ENCODE measurements at regions not wholly inside any gene's neighbourhood (a gene's known extent, or its start where the extent isn't known, plus 50 kb on each side); places are given as distances from the start of the nearest gene placed in this dataset.

- Histone ChIP-seq H3K4me3 (no peak overlapping the region), H3K27ac (ENCODE audit: low read depth in 1 of 2, low read length in 1 of 2) (no peak overlapping the region), H3K36me3 (ENCODE audit: control insufficient read depth in 4 of 4, insufficient read depth in 4 of 4, low read length in 4 of 4) (no peaks in the 10 kb centered on the region), H3K9me3 (ENCODE audit: control insufficient read depth in 4 of 4, insufficient read depth in 3 of 4, low read length in 3 of 4) (no peaks in the 10 kb centered on the region), H3K9ac (ENCODE audit: insufficient read depth in 1 of 2, low read length in 2 of 2) (no peak overlapping the region), H3K4me1 (ENCODE audit: control insufficient read depth in 5 of 5, insufficient read depth in 5 of 5, low read length in 5 of 5) (peaks cover 0 to 22% (median 11%) of the 10 kb centered on the region in 5 donors), H3K27me3 (ENCODE audit: control insufficient read depth in 3 of 3, insufficient read depth in 3 of 3, low read length in 2 of 3) (no peaks in the 10 kb centered on the region)
- DNase-seq (no peak), ATAC-seq (ENCODE audit: insufficient read depth, low FRiP score) (no peak)
- 94 to 96% methylated on average over 3 of the region's 3 CpGs for WGBS, 2 donors
- no peak for TF ChIP-seq CTCF (IDR thresholded peaks at IDR 0.05; ENCODE audit: control extremely low read depth, extremely low read depth)
These were observed 133.0 kb upstream of the RASGEF1B start for GRCh38 chr4:81604683-81605218.

GRCh38 chr4:81602854-81603253 lies 131.1 kb upstream of the RASGEF1B start:
- no peaks in the 10 kb centered on the region for H3K27me3 ChIP-seq (ENCODE audit: control insufficient read depth in 3 of 3, insufficient read depth in 3 of 3, low read length in 2 of 3)
- no peak for DNase-seq
- H3K4me1 ChIP-seq (ENCODE audit: control insufficient read depth in 5 of 5, insufficient read depth in 5 of 5, low read length in 5 of 5): peaks cover 0 to 31% (median 13%) of the 10 kb centered on the region in 5 donors
- ATAC-seq (ENCODE audit: insufficient read depth, low FRiP score): no peak
- H3K27ac ChIP-seq (ENCODE audit: low read depth in 1 of 2, low read length in 1 of 2): no peak overlapping the region
- no peaks in the 10 kb centered on the region for H3K36me3 ChIP-seq (ENCODE audit: control insufficient read depth in 4 of 4, insufficient read depth in 4 of 4, low read length in 4 of 4)
- H3K9ac ChIP-seq (ENCODE audit: insufficient read depth in 1 of 2, low read length in 2 of 2): no peak overlapping the region
- no peak overlapping the region for H3K4me3 ChIP-seq
- TF ChIP-seq CTCF (IDR thresholded peaks at IDR 0.05; ENCODE audit: control extremely low read depth, extremely low read depth): no peak
- H3K9me3 ChIP-seq (ENCODE audit: control insufficient read depth in 4 of 4, insufficient read depth in 3 of 4, low read length in 3 of 4): peaks cover 0 to 3% (median 0%) of the 10 kb centered on the region in 4 donors

GRCh38 chr4:81601358-81601694 lies 129.6 kb upstream of the RASGEF1B start:
- ATAC-seq (ENCODE audit: insufficient read depth, low FRiP score) (no peak), DNase-seq (no peak)
- no peaks in the 10 kb centered on the region for H3K36me3 ChIP-seq (ENCODE audit: control insufficient read depth in 4 of 4, insufficient read depth in 4 of 4, low read length in 4 of 4)
- no peak overlapping the region for H3K4me3 ChIP-seq
- H3K9me3 ChIP-seq (ENCODE audit: control insufficient read depth in 4 of 4, insufficient read depth in 3 of 4, low read length in 3 of 4): peaks cover 0 to 3% (median 0%) of the 10 kb centered on the region in 4 donors
- no peak for TF ChIP-seq CTCF (IDR thresholded peaks at IDR 0.05; ENCODE audit: control extremely low read depth, extremely low read depth)
- H3K27me3 ChIP-seq (ENCODE audit: control insufficient read depth in 3 of 3, insufficient read depth in 3 of 3, low read length in 2 of 3): no peaks in the 10 kb centered on the region
- H3K9ac ChIP-seq (ENCODE audit: insufficient read depth in 1 of 2, low read length in 2 of 2): no peak overlapping the region
- WGBS, 2 donors: 77 to 83% methylated on average over 1 of the region's 1 CpG
- no peak overlapping the region for H3K27ac ChIP-seq (ENCODE audit: low read depth in 1 of 2, low read length in 1 of 2)
- H3K4me1 ChIP-seq (ENCODE audit: control insufficient read depth in 5 of 5, insufficient read depth in 5 of 5, low read length in 5 of 5): peaks cover 0 to 33% (median 13%) of the 10 kb centered on the region in 5 donors
